ENCODE measurements at regions not wholly inside any gene's neighbourhood (a gene's known extent, or its start where the extent isn't known, plus 50 kb on each side); places are given as distances from the start of the nearest gene placed in this dataset.

- DNase-seq, result no peak
- H3K79me2 ChIP-seq (ENCODE audit: control insufficient read depth, insufficient read depth, low read length), result no peaks in the 10 kb centered on the region
- H3K4me1 Mint-ChIP-seq, result no peaks in the 10 kb centered on the region
- H3K9me3 Mint-ChIP-seq (ENCODE audit: insufficient read depth), result no peaks in the 10 kb centered on the region
- no peak overlapping the region for H3K4me2 ChIP-seq (replicated peaks; ENCODE audit: low read depth, low read length, poor library complexity, severe bottlenecking)
- no peaks in the 10 kb centered on the region for H3K4me1 ChIP-seq (ENCODE audit: control insufficient read depth in 2 of 2, insufficient read depth in 2 of 2, low read length in 2 of 2)
- H3K27ac Mint-ChIP-seq, result no peak overlapping the region
- H3K9ac ChIP-seq (ENCODE audit: low read length), result no peak overlapping the region
- no peak for ATAC-seq (ENCODE audit: low read depth)
- no peaks in the 10 kb centered on the region for H3K36me3 ChIP-seq (replicated peaks in 1 of 2; ENCODE audit: control extremely low read depth in 1 of 2, control insufficient read depth in 1 of 2, extremely low read depth in 1 of 2, insufficient read depth in 2 of 2, low read length in 1 of 2)
- WGBS (ENCODE audit: insufficient coverage), result 72% methylated on average over 9 of the region's 15 CpGs
- H3K4me3 Mint-ChIP-seq, result no peak overlapping the region
- no peak overlapping the region for H2AFZ ChIP-seq (ENCODE audit: insufficient read depth, low read depth, low read length, poor library complexity, severe bottlenecking)
- H3K27me3 Mint-ChIP-seq, result peaks cover 17% of the 10 kb centered on the region
- no peaks in the 10 kb centered on the region for H4K20me1 ChIP-seq (ENCODE audit: control insufficient read depth, insufficient read depth, low read length, poor library complexity, severe bottlenecking)
- H3K4me3 ChIP-seq (ENCODE audit: control extremely low read depth in 1 of 5, extremely low read depth in 1 of 5, insufficient read depth in 1 of 5, low read depth in 2 of 5, low read length in 4 of 5), result no peak overlapping the region
- no peak overlapping the region for H3K27ac ChIP-seq (ENCODE audit: low read length in 2 of 2)
- ChIA-PET POLR2A (no interaction called here), CTCF (no interaction called here)
- TF ChIP-seq CTCF (IDR thresholded peaks at IDR 0.05) (no peak), EZH2 (IDR thresholded peaks at IDR 0.05; ENCODE audit: borderline replicate concordance, insufficient read depth, low read depth, low read length, poor library complexity, severe bottlenecking) (no peak)
- no peaks in the 10 kb centered on the region for H3K9me3 ChIP-seq (ENCODE audit: control extremely low read depth in 1 of 3, control insufficient read depth in 2 of 3, insufficient read depth in 1 of 3, low read length in 2 of 3)
- H3K27me3 ChIP-seq (replicated peaks in 1 of 4; ENCODE audit: control extremely low read depth in 1 of 4, control insufficient read depth in 3 of 4, insufficient read depth in 4 of 4, low read length in 3 of 4), result no peaks in the 10 kb centered on the region
- intact Hi-C loops (cut with micrococcal nuclease), result no loop called here
These were observed 76.9 kb upstream of the SCOC start for GRCh38 chr4:140296335-140297220.

- no peak overlapping the region for H3K9ac ChIP-seq (ENCODE audit: low read length)
- H3K4me2 ChIP-seq (replicated peaks; ENCODE audit: low read depth, low read length, poor library complexity, severe bottlenecking), result no peak overlapping the region
- TF ChIP-seq CTCF (IDR thresholded peaks at IDR 0.05) (no peak), EZH2 (IDR thresholded peaks at IDR 0.05; ENCODE audit: borderline replicate concordance, insufficient read depth, low read depth, low read length, poor library complexity, severe bottlenecking) (no peak)
- H3K4me1 ChIP-seq (ENCODE audit: control insufficient read depth in 2 of 2, insufficient read depth in 2 of 2, low read length in 2 of 2), result no peaks in the 10 kb centered on the region
- H3K36me3 ChIP-seq (replicated peaks in 1 of 2; ENCODE audit: control extremely low read depth in 1 of 2, control insufficient read depth in 1 of 2, extremely low read depth in 1 of 2, insufficient read depth in 2 of 2, low read length in 1 of 2), result no peaks in the 10 kb centered on the region
- Mint-ChIP-seq H3K4me1 (no peaks in the 10 kb centered on the region), H3K9me3 (ENCODE audit: insufficient read depth) (no peaks in the 10 kb centered on the region), H3K27me3 (peaks cover 17% of the 10 kb centered on the region), H3K4me3 (no peak overlapping the region), H3K27ac (no peak overlapping the region)
- ATAC-seq (ENCODE audit: low read depth), result no peak
- no peaks in the 10 kb centered on the region for H3K27me3 ChIP-seq (replicated peaks in 1 of 4; ENCODE audit: control extremely low read depth in 1 of 4, control insufficient read depth in 3 of 4, insufficient read depth in 4 of 4, low read length in 3 of 4)
- H3K9me3 ChIP-seq (ENCODE audit: control extremely low read depth in 1 of 3, control insufficient read depth in 2 of 3, insufficient read depth in 1 of 3, low read length in 2 of 3), result no peaks in the 10 kb centered on the region
- intact Hi-C loops (cut with micrococcal nuclease), result no loop called here
- no peak for DNase-seq
- H3K79me2 ChIP-seq (ENCODE audit: control insufficient read depth, insufficient read depth, low read length), result no peaks in the 10 kb centered on the region
- H4K20me1 ChIP-seq (ENCODE audit: control insufficient read depth, insufficient read depth, low read length, poor library complexity, severe bottlenecking), result no peaks in the 10 kb centered on the region
- no peak overlapping the region for H3K4me3 ChIP-seq (ENCODE audit: control extremely low read depth in 1 of 5, extremely low read depth in 1 of 5, insufficient read depth in 1 of 5, low read depth in 2 of 5, low read length in 4 of 5)
- H3K27ac ChIP-seq (ENCODE audit: low read length in 2 of 2), result no peak overlapping the region
- WGBS (ENCODE audit: insufficient coverage), result 80% methylated on average over 1 of the region's 2 CpGs
- CTCF ChIA-PET, result interaction anchor here (0.5 kb wide), 1 partner anchor 39 kb away, joined by 3 read pairs; no protein-coding TSS in a partner anchor
- H2AFZ ChIP-seq (ENCODE audit: insufficient read depth, low read depth, low read length, poor library complexity, severe bottlenecking), result no peak overlapping the region
- POLR2A ChIA-PET, result no interaction called here
These were observed 79.5 kb upstream of the SCOC start for GRCh38 chr4:140293979-140294378.

Data from B cell (primary cell).